Uterus (tissue), 2 donors: ENCODE measurements at regions not wholly inside any gene's neighbourhood (a gene's known extent, or its start where the extent isn't known, plus 50 kb on each side); places are given as distances from the start of the nearest gene placed in this dataset.

Experiments used
- CTCF ChIP-seq, 4 experiments: fragments of 200-600 bp in 2 of 4; fragments of 450-650 bp in 2 of 4; sonication (generic) in 2 of 4; IDR thresholded peaks; one replicate each; pipeline ENCODE4 v1.5.1; 2016 to 2019; ENCODE audit warnings: antibody characterized with exemption in 4 of 4, mild to moderate bottlenecking in 2 of 4, moderate library complexity in 1 of 4
- POLR2A ChIP-seq, 2 donors: fragments of 450-650 bp; IDR thresholded peaks; one replicate each; pipeline ENCODE4 v1.6.1; 2016; ENCODE audit warnings: antibody characterized with exemption in 2 of 2, mild to moderate bottlenecking in 1 of 2, moderate library complexity in 1 of 2

GRCh38 chr4:59037812-59038211 lies 1927.6 kb upstream of the IGFBP7 start:
- TF ChIP-seq CTCF (IDR thresholded peaks at IDR 0.05) (no peak), POLR2A (IDR thresholded peaks at IDR 0.05) (no peak)
